Stimulated activated naive CD8-positive, alpha-beta T cell treated with anti-CD3 and anti-CD28 coated beads, Interleukin-15, Interleukin-2, amounts not matched to agents 100 ng/mL and 50 ng/mL, for 24 hours (primary cell): ENCODE measurements at regions not wholly inside any gene's neighbourhood (a gene's known extent, or its start where the extent isn't known, plus 50 kb on each side); places are given as distances from the start of the nearest gene placed in this dataset.

Experiments used
- H3K27ac Mint-ChIP-seq: one replicate; pipeline ENCODE4 v1.8.0; 2021; ENCODE audit warnings: mild to moderate bottlenecking, mixed read lengths
- H3K27me3 Mint-ChIP-seq: one replicate; pipeline ENCODE4 v1.8.0; 2021; ENCODE audit warnings: mixed read lengths
- H3K36me3 Mint-ChIP-seq: one replicate; pipeline ENCODE4 v1.8.0; 2021; ENCODE audit warnings: low read depth, mixed read lengths
- H3K4me1 Mint-ChIP-seq: one replicate; pipeline ENCODE4 v1.8.0; 2021; ENCODE audit warnings: low read depth, mixed read lengths
- H3K4me3 Mint-ChIP-seq: one replicate; pipeline ENCODE4 v1.8.0; 2021; ENCODE audit warnings: mild to moderate bottlenecking, mixed read lengths
- H3K9me3 Mint-ChIP-seq: one replicate; pipeline ENCODE4 v1.8.0; 2021; ENCODE audit warnings: mixed read lengths

- Mint-ChIP-seq H3K4me3 (no peak overlapping the region), H3K27me3 (no peaks in the 10 kb centered on the region), H3K27ac (no peak overlapping the region), H3K9me3 (peaks cover 4% of the 10 kb centered on the region), H3K4me1 (peaks cover 14% of the 10 kb centered on the region), H3K36me3 (no peaks in the 10 kb centered on the region)
Observed at GRCh38 chrX:43166874-43167273, 388.9 kb upstream of the PPP1R2C start.

GRCh38 chrX:43175434-43175833 is 397.5 kb upstream of the PPP1R2C start:
- Mint-ChIP-seq H3K27me3 (no peaks in the 10 kb centered on the region), H3K9me3 (peaks cover 7% of the 10 kb centered on the region), H3K36me3 (no peaks in the 10 kb centered on the region), H3K4me3 (no peak overlapping the region), H3K4me1 (no peaks in the 10 kb centered on the region), H3K27ac (no peak overlapping the region)

GRCh38 chrX:43176686-43177085 is 398.7 kb upstream of the PPP1R2C start:
- Mint-ChIP-seq H3K4me1 (no peaks in the 10 kb centered on the region), H3K36me3 (no peaks in the 10 kb centered on the region), H3K9me3 (peaks cover 7% of the 10 kb centered on the region), H3K4me3 (no peak overlapping the region), H3K27me3 (no peaks in the 10 kb centered on the region), H3K27ac (no peak overlapping the region)

- Mint-ChIP-seq H3K36me3 (no peaks in the 10 kb centered on the region), H3K27ac (no peak overlapping the region), H3K27me3 (no peaks in the 10 kb centered on the region), H3K4me1 (peaks cover 5% of the 10 kb centered on the region), H3K4me3 (no peak overlapping the region), H3K9me3 (no peaks in the 10 kb centered on the region)
Observed at GRCh38 chrX:43188296-43188695, 410.3 kb upstream of the PPP1R2C start.

GRCh38 chrX:43211570-43211969 is 433.6 kb upstream of the PPP1R2C start:
- H3K9me3 Mint-ChIP-seq = peaks cover 16% of the 10 kb centered on the region

GRCh38 chrX:43218198-43218597 is 437.9 kb upstream of the MAOA start:
- no peak overlapping the region for H3K27ac Mint-ChIP-seq
- no peaks in the 10 kb centered on the region for H3K27me3 Mint-ChIP-seq
- H3K36me3 Mint-ChIP-seq = no peaks in the 10 kb centered on the region
- H3K9me3 Mint-ChIP-seq = peaks cover 6% of the 10 kb centered on the region
- H3K4me3 Mint-ChIP-seq = no peak overlapping the region
- H3K4me1 Mint-ChIP-seq = no peaks in the 10 kb centered on the region

More at GRCh38 chrX:43211570-43211969, 433.6 kb upstream of the PPP1R2C start:
- H3K27ac Mint-ChIP-seq = no peak overlapping the region
- no peaks in the 10 kb centered on the region for H3K4me1 Mint-ChIP-seq
- H3K27me3 Mint-ChIP-seq = no peaks in the 10 kb centered on the region
- no peak overlapping the region for H3K4me3 Mint-ChIP-seq
- H3K36me3 Mint-ChIP-seq = peaks cover 3% of the 10 kb centered on the region

GRCh38 chrX:43224496-43224895 is 431.6 kb upstream of the MAOA start:
- no peak overlapping the region for H3K4me3 Mint-ChIP-seq
- H3K27ac Mint-ChIP-seq = no peak overlapping the region
- H3K9me3 Mint-ChIP-seq = no peaks in the 10 kb centered on the region
- H3K27me3 Mint-ChIP-seq = no peaks in the 10 kb centered on the region
- H3K4me1 Mint-ChIP-seq = peaks cover 3% of the 10 kb centered on the region
- no peaks in the 10 kb centered on the region for H3K36me3 Mint-ChIP-seq

GRCh38 chrX:43225626-43226328 is 430.3 kb upstream of the MAOA start:
- Mint-ChIP-seq H3K4me1 (peaks cover 3% of the 10 kb centered on the region), H3K27me3 (no peaks in the 10 kb centered on the region), H3K4me3 (no peak overlapping the region), H3K36me3 (no peaks in the 10 kb centered on the region), H3K27ac (no peak overlapping the region), H3K9me3 (no peaks in the 10 kb centered on the region)

GRCh38 chrX:43238461-43238945 is 417.6 kb upstream of the MAOA start:
- Mint-ChIP-seq H3K4me3 (no peak overlapping the region), H3K9me3 (no peaks in the 10 kb centered on the region), H3K27ac (no peak overlapping the region), H3K36me3 (no peaks in the 10 kb centered on the region), H3K4me1 (no peaks in the 10 kb centered on the region), H3K27me3 (no peaks in the 10 kb centered on the region)

GRCh38 chrX:43239356-43239755 is 416.7 kb upstream of the MAOA start:
- no peaks in the 10 kb centered on the region for H3K27me3 Mint-ChIP-seq
- H3K4me3 Mint-ChIP-seq = no peak overlapping the region
- H3K27ac Mint-ChIP-seq = no peak overlapping the region
- H3K36me3 Mint-ChIP-seq = no peaks in the 10 kb centered on the region
- H3K9me3 Mint-ChIP-seq = no peaks in the 10 kb centered on the region
- no peaks in the 10 kb centered on the region for H3K4me1 Mint-ChIP-seq

- H3K27me3 Mint-ChIP-seq = no peaks in the 10 kb centered on the region
- H3K9me3 Mint-ChIP-seq = peaks cover 3% of the 10 kb centered on the region
- H3K4me3 Mint-ChIP-seq = no peak overlapping the region
- no peaks in the 10 kb centered on the region for H3K36me3 Mint-ChIP-seq
- H3K27ac Mint-ChIP-seq = no peak overlapping the region
- no peaks in the 10 kb centered on the region for H3K4me1 Mint-ChIP-seq
Observed at GRCh38 chrX:43255596-43255995, 400.5 kb upstream of the MAOA start.

GRCh38 chrX:43266487-43266886 is 389.6 kb upstream of the MAOA start:
- Mint-ChIP-seq H3K27me3 (no peaks in the 10 kb centered on the region), H3K27ac (no peak overlapping the region), H3K4me3 (no peak overlapping the region), H3K9me3 (peaks cover 14% of the 10 kb centered on the region), H3K4me1 (no peaks in the 10 kb centered on the region), H3K36me3 (no peaks in the 10 kb centered on the region)

- no peaks in the 10 kb centered on the region for H3K27me3 Mint-ChIP-seq
Observed at GRCh38 chrX:43267652-43268051, 388.4 kb upstream of the MAOA start.

GRCh38 chrX:43269201-43269600 is 386.9 kb upstream of the MAOA start:
- H3K27ac Mint-ChIP-seq = no peak overlapping the region
- no peaks in the 10 kb centered on the region for H3K27me3 Mint-ChIP-seq
- no peaks in the 10 kb centered on the region for H3K36me3 Mint-ChIP-seq
- H3K4me3 Mint-ChIP-seq = no peak overlapping the region
- peaks cover 10% of the 10 kb centered on the region for H3K9me3 Mint-ChIP-seq
- no peaks in the 10 kb centered on the region for H3K4me1 Mint-ChIP-seq

More at GRCh38 chrX:43267652-43268051, 388.4 kb upstream of the MAOA start:
- peaks cover 10% of the 10 kb centered on the region for H3K9me3 Mint-ChIP-seq
- H3K27ac Mint-ChIP-seq = no peak overlapping the region
- H3K4me3 Mint-ChIP-seq = no peak overlapping the region
- H3K4me1 Mint-ChIP-seq = no peaks in the 10 kb centered on the region
- no peaks in the 10 kb centered on the region for H3K36me3 Mint-ChIP-seq

GRCh38 chrX:43277879-43278278 is 378.2 kb upstream of the MAOA start:
- Mint-ChIP-seq H3K27me3 (no peaks in the 10 kb centered on the region), H3K4me3 (no peak overlapping the region), H3K9me3 (peaks cover 10% of the 10 kb centered on the region), H3K36me3 (no peaks in the 10 kb centered on the region), H3K4me1 (no peaks in the 10 kb centered on the region), H3K27ac (no peak overlapping the region)

- Mint-ChIP-seq H3K9me3 (peaks cover 11% of the 10 kb centered on the region), H3K4me3 (no peak overlapping the region), H3K27me3 (no peaks in the 10 kb centered on the region), H3K36me3 (no peaks in the 10 kb centered on the region), H3K4me1 (no peaks in the 10 kb centered on the region), H3K27ac (no peak overlapping the region)
Observed at GRCh38 chrX:43278440-43278839, 377.7 kb upstream of the MAOA start.
